ENCODE measurements at regions not wholly inside any gene's neighbourhood (a gene's known extent, or its start where the extent isn't known, plus 50 kb on each side); places are given as distances from the start of the nearest gene placed in this dataset.

DNA sequence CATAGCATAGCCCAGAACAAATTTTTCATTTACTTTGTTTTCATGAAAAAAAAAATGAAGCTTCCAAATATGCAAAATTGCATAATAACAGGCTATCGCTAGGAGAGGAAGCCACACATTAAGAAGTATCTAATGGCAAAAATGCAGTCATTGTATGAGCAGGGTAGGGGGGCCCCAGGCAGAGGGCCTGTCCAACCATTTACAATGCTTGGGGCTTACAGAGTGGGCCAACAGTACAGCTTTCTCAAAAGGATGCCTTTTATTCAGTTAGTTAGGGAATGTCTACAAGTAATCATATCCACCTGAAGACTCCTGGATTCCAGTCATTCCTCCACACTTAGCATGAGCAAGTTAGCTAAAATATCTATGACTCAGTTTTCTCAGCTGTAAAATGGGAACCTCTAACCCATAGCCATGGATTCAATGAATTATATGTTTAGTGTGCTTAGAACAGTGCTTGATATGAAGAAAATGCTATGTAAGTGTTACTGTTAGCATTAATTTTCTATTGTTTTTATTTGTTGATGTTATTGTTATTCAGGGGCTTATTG, 117.7 kb downstream of the GAS1 start:
- DNase-seq = no peak

GRCh38 chr9:86828631-86829030, 118.7 kb downstream of the GAS1 start:
- no peak for DNase-seq

GRCh38 chr9:86827893-86828292, 119.4 kb downstream of the GAS1 start:
- no peak for DNase-seq

GRCh38 chr9:86825299-86825698, 122.0 kb downstream of the GAS1 start:
- DNase-seq = no peak

- DNase-seq = no peak
These were observed 125.1 kb downstream of the GAS1 start for GRCh38 chr9:86822006-86822801.

DNA sequence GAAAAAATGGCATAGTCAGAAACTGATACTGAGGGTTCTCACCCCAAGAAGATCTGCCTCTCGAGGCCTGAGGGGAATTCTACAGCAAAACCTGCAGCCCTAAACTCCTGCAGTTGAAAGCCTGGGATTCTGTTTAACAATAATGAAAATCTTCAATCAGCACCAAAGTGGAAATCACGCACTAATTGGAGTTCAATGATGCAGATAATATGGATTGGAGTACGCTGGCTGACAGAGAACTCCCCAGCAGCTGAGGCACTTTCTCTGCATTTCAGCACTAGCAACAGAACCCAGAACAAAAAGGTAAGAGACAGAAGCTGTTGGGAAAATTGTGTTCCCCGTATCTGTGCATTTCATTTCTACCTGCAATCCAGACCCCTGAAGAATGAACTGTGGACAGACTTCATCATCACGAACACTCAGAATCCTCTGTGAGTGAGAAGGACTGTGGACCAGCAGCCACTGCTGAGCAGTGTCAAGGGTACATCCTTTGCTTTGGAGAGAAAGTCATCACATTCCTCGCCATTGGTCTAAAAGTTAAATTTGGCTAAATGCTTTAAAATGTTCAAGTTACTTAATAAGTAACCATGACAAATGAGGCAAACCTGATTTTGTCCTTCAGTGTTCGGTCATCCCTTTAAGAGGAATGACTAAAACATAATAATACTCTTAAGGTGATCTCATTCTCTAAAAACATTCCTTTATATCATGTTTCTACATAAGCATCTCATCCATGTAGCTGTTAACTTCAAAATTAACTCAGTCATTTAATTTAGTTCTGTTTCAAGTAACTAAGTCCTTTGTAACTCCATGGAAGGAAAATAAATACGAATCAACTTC, 126.1 kb downstream of the GAS1 start:
- DNase-seq = no peak

GRCh38 chr9:86819552-86819951, 127.8 kb downstream of the GAS1 start:
- no peak for DNase-seq

GRCh38 chr9:86818636-86819035, 128.7 kb downstream of the GAS1 start:
- no peak for DNase-seq

GRCh38 chr9:86816868-86817267, 130.4 kb downstream of the GAS1 start:
- DNase-seq = no peak

- no peak for DNase-seq
These were observed 130.9 kb downstream of the GAS1 start for GRCh38 chr9:86816366-86816765.

- no peak for DNase-seq
These were observed 134.7 kb downstream of the GAS1 start for GRCh38 chr9:86812616-86813015.

GRCh38 chr9:86809759-86810367, 137.4 kb downstream of the GAS1 start:
- DNase-seq = no peak

GRCh38 chr9:86809151-86809550, 138.2 kb downstream of the GAS1 start:
- DNase-seq = no peak

DNA sequence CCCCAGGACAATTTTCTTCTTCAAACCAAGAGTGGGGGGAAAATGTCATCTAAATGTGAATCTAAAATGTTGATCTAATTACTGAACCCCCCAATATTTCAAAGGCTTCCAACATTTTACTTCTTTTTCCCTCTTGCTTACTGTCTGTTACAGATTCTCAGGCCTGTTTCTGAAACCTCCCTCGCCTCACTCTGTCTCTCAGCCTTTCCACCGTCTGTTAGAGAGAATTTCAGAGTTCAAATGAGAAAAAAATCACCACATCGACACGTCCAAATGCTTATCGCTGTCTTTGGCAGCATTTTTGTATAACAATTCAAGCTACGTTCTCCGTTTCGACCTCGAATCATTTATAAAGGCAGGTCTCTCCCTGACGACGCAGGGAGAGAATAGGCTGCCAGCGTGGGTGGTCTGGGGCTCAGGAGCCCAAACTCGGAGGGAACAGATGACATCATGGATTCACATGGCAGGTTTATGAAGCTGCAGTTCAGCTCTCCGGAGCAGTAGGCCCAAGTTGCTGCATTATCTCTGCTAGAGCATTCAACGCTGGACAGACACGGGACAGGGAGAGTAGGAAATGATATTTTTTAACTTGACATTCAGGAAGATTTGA, 139.8 kb downstream of the GAS1 start:
- DNase-seq = no peak

GRCh38 chr9:86804011-86804410, 143.3 kb downstream of the GAS1 start:
- no peak for DNase-seq

- no peak for DNase-seq
These were observed 144.2 kb downstream of the GAS1 start for GRCh38 chr9:86802900-86803673.

- DNase-seq = no peak
These were observed 146.1 kb downstream of the GAS1 start for GRCh38 chr9:86801246-86801645.

GRCh38 chr9:86800681-86801080, 146.6 kb downstream of the GAS1 start:
- no peak for DNase-seq

DNA sequence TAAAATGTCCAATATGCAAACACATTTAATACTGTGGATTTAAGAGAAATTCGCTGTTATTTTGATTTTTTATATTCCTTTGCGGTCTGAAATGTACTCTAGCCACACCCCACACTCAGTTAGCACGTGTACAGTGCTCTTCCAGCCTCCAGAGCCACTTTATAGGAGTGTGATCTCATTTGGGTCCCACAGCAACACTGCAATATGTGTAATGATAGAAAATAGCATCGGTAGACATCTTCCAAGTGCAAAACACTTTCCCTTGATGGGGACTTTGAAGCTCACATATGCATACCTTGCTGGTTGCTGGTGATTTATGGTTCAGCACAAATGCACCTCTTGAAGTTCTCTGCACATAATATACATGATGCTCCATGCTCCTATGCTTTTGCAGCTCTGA, 148.3 kb downstream of the GAS1 start:
- no peak for DNase-seq

- DNase-seq = no peak
These were observed 150.6 kb downstream of the GAS1 start for GRCh38 chr9:86796666-86797065.

DNA sequence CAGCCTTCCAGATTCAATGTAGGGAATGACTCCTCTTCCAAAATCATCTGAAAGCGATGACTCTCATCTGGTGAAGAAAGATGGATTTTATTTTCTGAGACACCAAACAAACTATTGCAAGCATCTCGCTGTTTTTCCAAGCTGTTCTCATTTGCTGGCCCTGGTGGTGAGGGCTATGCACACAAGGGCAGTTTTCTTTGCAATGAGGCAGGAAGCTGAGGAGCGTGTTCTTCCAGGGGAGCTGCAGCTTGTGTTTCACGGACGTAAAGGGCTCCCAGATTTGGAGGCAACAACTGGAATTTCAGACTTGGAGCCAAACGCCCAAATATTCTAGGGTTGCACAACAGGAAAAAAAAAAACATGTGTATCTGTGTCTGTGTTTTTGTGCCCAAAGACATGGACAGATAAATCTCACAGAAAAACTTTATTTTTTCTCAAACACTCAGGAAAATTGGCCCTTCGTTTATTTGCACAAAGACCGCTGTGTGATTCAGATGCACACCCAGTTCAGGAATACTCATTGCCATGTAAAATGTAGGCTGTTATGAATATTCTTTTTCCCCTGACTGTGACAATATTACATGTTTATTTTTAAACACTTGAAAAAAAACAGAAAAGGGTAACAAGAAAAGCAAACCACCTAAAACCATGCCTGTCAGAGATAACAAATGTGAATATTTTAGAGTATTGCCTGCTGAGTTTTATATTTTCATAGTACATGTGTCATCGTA, 151.3 kb downstream of the GAS1 start:
- DNase-seq = no peak

DNA sequence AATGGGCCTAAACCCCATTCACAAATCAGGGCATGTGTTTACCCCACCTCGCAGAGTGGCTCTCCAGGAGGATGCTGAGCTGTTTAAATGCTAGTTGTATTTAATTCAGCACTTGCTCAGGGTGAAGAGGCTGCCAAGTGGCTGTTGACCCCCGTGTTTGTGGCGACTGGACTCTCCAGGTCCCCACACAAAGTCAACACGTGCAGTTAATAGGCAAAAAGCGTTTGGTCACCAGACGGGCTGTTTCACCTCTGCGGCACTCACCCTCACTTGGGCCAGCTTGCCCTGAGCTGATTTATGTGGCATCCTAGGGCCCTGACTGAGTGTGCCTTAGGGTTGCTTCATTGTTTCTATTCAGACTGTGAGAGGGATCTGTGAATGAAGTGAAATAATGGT, 152.3 kb downstream of the GAS1 start:
- DNase-seq = no peak
